HEK293 (cell line): ENCODE measurements at regions not wholly inside any gene's neighbourhood (a gene's known extent, or its start where the extent isn't known, plus 50 kb on each side); places are given as distances from the start of the nearest gene placed in this dataset.

Experiments used
- CTCF ChIA-PET: fragments of 350-600 bp; formaldehyde crosslinking; extraction: SDS; loops from one replicate; lab custom pipeline; 2021; ENCODE audit warnings: antibody characterized with exemption; lab: Yijun Ruan, JAX
- POLR2A ChIA-PET: fragments of 300-600 bp; formaldehyde crosslinking; extraction: SDS; loops from one replicate; lab custom pipeline; 2020; ENCODE audit warnings: antibody characterized with exemption, inconsistent platforms; lab: Yijun Ruan, JAX
- H3K27ac ChIP-seq: fragments of 200-500 bp; sonication (Bioruptor generic); 2 replicates; pipeline ENCODE4 v1.5.1; 2014; ENCODE audit warnings: low read depth, low read length, control low read depth, inconsistent platforms; ENCODE audit errors: extremely low read depth
- H3K36me3 ChIP-seq, 2 experiments: fragments of 200-500 bp in 1 of 2; sonication (Bioruptor generic) in 1 of 2; 1 replicate in 1 of 2; 2 replicates in 1 of 2; pipeline ENCODE4 v1.5.1; 2014 to 2017; ENCODE audit warnings: inconsistent platforms in 2 of 2, low read length in 2 of 2; ENCODE audit not compliant: control insufficient read depth in 2 of 2, insufficient read depth in 1 of 2
- H3K4me1 ChIP-seq: fragments of 200-500 bp; sonication (Bioruptor generic); 2 replicates; pipeline ENCODE4 v1.5.1; 2014; ENCODE audit warnings: mild to moderate bottlenecking, low read length, inconsistent platforms; ENCODE audit not compliant: control insufficient read depth, insufficient read depth
- H3K4me3 ChIP-seq: 2 replicates; pipeline ENCODE4 v1.5.1; 2011; ENCODE audit warnings: low read depth, mild to moderate bottlenecking, control low read depth, low read length, moderate library complexity
- H3K9me3 ChIP-seq: fragments of 200-500 bp; sonication (Bioruptor generic); 2 replicates; pipeline ENCODE4 v1.5.1; 2014; ENCODE audit warnings: low read depth, low read length, inconsistent platforms; ENCODE audit not compliant: control insufficient read depth, insufficient read depth
- GLI2 ChIP-seq: fragments of 450-650 bp; formaldehyde crosslinking; IDR thresholded peaks from 2 replicates; pipeline ENCODE4; 2017; ENCODE audit warnings: missing biosample characterization, missing genetic modification characterization, low read depth, borderline replicate concordance
- IKZF3 ChIP-seq: fragments of 450-650 bp; IDR thresholded peaks from 2 replicates; pipeline ENCODE4 v1.5.0; 2018; ENCODE audit warnings: missing biosample characterization, mild to moderate bottlenecking, missing genetic modification characterization, moderate library complexity
- ZBTB48 ChIP-seq: fragments of 450-650 bp; formaldehyde crosslinking; IDR thresholded peaks from 2 replicates; pipeline ENCODE4 v1.5.1; 2016; ENCODE audit warnings: missing biosample characterization, missing genetic modification characterization
- ZNF146 ChIP-seq: fragments of 450-650 bp; formaldehyde crosslinking; IDR thresholded peaks from 2 replicates; pipeline ENCODE4 v1.5.1; 2016; ENCODE audit warnings: missing biosample characterization, missing genetic modification characterization
- ZNF184 ChIP-seq: fragments of 450-650 bp; IDR thresholded peaks from 2 replicates; pipeline ENCODE4 v1.5.1; 2018; ENCODE audit warnings: missing biosample characterization, mild to moderate bottlenecking, missing genetic modification characterization
- ZNF19 ChIP-seq: fragments of 450-650 bp; formaldehyde crosslinking; IDR thresholded peaks from 2 replicates; pipeline ENCODE4; 2016; ENCODE audit warnings: missing biosample characterization, missing genetic modification characterization, low read depth
- ZNF23 ChIP-seq: fragments of 450-650 bp; formaldehyde crosslinking; IDR thresholded peaks from 2 replicates; pipeline ENCODE4 v1.5.1; 2016; ENCODE audit warnings: missing biosample characterization, missing genetic modification characterization, borderline replicate concordance
- ZNF239 ChIP-seq: fragments of 450-650 bp; formaldehyde crosslinking; IDR thresholded peaks from 2 replicates; pipeline ENCODE4 v1.5.1; 2016; ENCODE audit warnings: missing biosample characterization, missing genetic modification characterization
- ZNF324 ChIP-seq: fragments of 450-650 bp; formaldehyde crosslinking; IDR thresholded peaks from 2 replicates; pipeline ENCODE4 v1.5.1; 2016; ENCODE audit warnings: missing biosample characterization, missing genetic modification characterization
- ZNF354C ChIP-seq: fragments of 450-650 bp; formaldehyde crosslinking; IDR thresholded peaks from 2 replicates; pipeline ENCODE4 v1.5.1; 2016; ENCODE audit warnings: missing biosample characterization, missing genetic modification characterization, low read depth, borderline replicate concordance
- ZNF623 ChIP-seq: fragments of 450-650 bp; formaldehyde crosslinking; IDR thresholded peaks from 2 replicates; pipeline ENCODE4 v1.5.1; 2016; ENCODE audit warnings: missing biosample characterization, missing genetic modification characterization
- ZNF660 ChIP-seq: fragments of 450-650 bp; IDR thresholded peaks from 2 replicates; pipeline ENCODE4 v1.5.1; 2018; ENCODE audit warnings: missing biosample characterization, mild to moderate bottlenecking, missing genetic modification characterization
- ZNF76 ChIP-seq: fragments of 450-650 bp; formaldehyde crosslinking; IDR thresholded peaks from 2 replicates; pipeline ENCODE4; 2016; ENCODE audit warnings: low read depth, missing biosample characterization, missing genetic modification characterization, borderline replicate concordance
- ZNF792 ChIP-seq: fragments of 450-650 bp; formaldehyde crosslinking; IDR thresholded peaks from 2 replicates; pipeline ENCODE4 v1.5.1; 2016; ENCODE audit warnings: missing biosample characterization, missing genetic modification characterization
- ZNF837 ChIP-seq: fragments of 450-650 bp; formaldehyde crosslinking; IDR thresholded peaks from 2 replicates; pipeline ENCODE4 v1.5.1; 2016; ENCODE audit warnings: missing biosample characterization, missing genetic modification characterization
- TF ChIP-seq, protein P1 (sequence below): fragments of 450-650 bp; IDR thresholded peaks from 2 replicates; pipeline ENCODE4 v1.5.1; 2018; ENCODE audit warnings: missing biosample characterization, mild to moderate bottlenecking, missing genetic modification characterization
- TF ChIP-seq, protein P2 (sequence below): fragments of 450-650 bp; formaldehyde crosslinking; IDR thresholded peaks from 2 replicates; pipeline ENCODE4 v1.5.1; 2016; ENCODE audit warnings: missing biosample characterization, missing genetic modification characterization
- TF ChIP-seq, protein P3 (sequence below): fragments of 450-650 bp; formaldehyde crosslinking; IDR thresholded peaks from 2 replicates; pipeline ENCODE4 v1.5.1; 2016; ENCODE audit warnings: missing biosample characterization, missing genetic modification characterization

DNA sequence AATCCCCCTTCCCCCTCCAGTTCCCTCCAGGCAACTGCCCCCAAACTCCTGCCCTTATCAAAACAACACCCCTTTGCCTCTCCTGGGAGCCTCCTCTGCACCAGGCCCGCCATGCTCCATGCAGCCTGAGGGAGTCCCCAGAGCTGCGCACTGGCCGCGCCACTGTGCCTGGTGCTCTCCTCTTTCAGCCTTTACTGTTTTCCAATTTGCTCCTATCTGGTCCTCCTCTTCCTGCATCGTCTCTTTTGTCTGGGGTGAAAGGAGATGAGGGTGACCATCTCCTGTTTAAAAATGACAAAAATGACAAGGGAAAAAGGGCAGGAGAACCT, 165.8 kb upstream of the ADCY1 start:
- ChIA-PET CTCF (interaction anchor here (0.7 kb wide), 1 partner anchor 33 kb away, joined by 4 read pairs; no protein-coding TSS in a partner anchor), POLR2A (no interaction called here)

DNA sequence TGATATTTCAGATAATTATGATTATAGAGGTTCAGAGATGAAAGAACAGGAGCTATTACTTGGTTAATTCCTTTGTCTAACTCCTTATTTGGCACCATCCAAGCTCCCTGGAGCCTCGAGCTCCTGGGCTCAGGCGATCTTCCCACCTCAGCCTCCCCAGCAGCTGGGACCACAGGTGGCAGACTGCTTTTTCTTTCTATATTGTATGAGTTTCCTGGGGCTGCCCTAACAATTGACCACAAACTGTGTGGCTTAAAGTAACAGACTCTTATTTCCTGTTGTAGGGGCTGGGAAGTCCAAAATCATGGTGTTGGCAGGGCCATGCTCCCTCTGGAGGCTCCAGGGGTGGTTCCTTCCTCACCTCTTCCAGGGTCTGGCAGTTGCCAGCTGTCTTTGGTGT, 163.3 kb upstream of the ADCY1 start:
- H3K9me3 ChIP-seq, result no peaks in the 10 kb centered on the region
- TF ChIP-seq ZNF354C (no peak), ZNF184 (tag by site-specific recombination) (no peak), ZNF660 (tag by site-specific recombination) (no peak), ZNF19 (tag by site-specific recombination) (no peak), ZNF324 (no peak), ZNF146 (tag by site-specific recombination) (no peak), ZNF23 (no peak), ZNF76 (tag by site-specific recombination) (no peak)
- TF ChIP-seq, protein P1, sequence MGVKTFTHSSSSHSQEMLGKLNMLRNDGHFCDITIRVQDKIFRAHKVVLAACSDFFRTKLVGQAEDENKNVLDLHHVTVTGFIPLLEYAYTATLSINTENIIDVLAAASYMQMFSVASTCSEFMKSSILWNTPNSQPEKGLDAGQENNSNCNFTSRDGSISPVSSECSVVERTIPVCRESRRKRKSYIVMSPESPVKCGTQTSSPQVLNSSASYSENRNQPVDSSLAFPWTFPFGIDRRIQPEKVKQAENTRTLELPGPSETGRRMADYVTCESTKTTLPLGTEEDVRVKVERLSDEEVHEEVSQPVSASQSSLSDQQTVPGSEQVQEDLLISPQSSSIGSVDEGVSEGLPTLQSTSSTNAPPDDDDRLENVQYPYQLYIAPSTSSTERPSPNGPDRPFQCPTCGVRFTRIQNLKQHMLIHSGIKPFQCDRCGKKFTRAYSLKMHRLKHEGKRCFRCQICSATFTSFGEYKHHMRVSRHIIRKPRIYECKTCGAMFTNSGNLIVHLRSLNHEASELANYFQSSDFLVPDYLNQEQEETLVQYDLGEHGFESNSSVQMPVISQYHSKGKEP (tag by site-specific recombination), result no peak
- TF ChIP-seq, protein P2, sequence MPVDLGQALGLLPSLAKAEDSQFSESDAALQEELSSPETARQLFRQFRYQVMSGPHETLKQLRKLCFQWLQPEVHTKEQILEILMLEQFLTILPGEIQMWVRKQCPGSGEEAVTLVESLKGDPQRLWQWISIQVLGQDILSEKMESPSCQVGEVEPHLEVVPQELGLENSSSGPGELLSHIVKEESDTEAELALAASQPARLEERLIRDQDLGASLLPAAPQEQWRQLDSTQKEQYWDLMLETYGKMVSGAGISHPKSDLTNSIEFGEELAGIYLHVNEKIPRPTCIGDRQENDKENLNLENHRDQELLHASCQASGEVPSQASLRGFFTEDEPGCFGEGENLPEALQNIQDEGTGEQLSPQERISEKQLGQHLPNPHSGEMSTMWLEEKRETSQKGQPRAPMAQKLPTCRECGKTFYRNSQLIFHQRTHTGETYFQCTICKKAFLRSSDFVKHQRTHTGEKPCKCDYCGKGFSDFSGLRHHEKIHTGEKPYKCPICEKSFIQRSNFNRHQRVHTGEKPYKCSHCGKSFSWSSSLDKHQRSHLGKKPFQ, result no peak
- no peak overlapping the region for H3K27ac ChIP-seq
- ChIA-PET CTCF (no interaction called here), POLR2A (no interaction called here)
- no peaks in the 10 kb centered on the region for H3K4me1 ChIP-seq
- no peak overlapping the region for H3K4me3 ChIP-seq
- H3K36me3 ChIP-seq, result no peaks in the 10 kb centered on the region

More for the DNA sequence above, 165.8 kb upstream of the ADCY1 start:
- Histone ChIP-seq H3K9me3 (no peaks in the 10 kb centered on the region), H3K27ac (no peak overlapping the region), H3K4me3 (no peak overlapping the region), H3K36me3 (no peaks in the 10 kb centered on the region), H3K4me1 (no peaks in the 10 kb centered on the region)
- TF ChIP-seq, protein P3, sequence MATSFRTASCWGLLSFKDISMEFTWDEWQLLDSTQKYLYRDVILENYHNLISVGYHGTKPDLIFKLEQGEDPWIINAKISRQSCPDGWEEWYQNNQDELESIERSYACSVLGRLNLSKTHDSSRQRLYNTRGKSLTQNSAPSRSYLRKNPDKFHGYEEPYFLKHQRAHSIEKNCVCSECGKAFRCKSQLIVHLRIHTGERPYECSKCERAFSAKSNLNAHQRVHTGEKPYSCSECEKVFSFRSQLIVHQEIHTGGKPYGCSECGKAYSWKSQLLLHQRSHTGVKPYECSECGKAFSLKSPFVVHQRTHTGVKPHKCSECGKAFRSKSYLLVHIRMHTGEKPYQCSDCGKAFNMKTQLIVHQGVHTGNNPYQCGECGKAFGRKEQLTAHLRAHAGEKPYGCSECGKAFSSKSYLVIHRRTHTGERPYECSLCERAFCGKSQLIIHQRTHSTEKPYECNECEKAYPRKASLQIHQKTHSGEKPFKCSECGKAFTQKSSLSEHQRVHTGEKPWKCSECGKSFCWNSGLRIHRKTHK (tag by site-specific recombination), result no peak
- TF ChIP-seq ZNF239 (tag by site-specific recombination) (no peak), ZNF660 (tag by site-specific recombination) (no peak), ZNF837 (no peak)

DNA sequence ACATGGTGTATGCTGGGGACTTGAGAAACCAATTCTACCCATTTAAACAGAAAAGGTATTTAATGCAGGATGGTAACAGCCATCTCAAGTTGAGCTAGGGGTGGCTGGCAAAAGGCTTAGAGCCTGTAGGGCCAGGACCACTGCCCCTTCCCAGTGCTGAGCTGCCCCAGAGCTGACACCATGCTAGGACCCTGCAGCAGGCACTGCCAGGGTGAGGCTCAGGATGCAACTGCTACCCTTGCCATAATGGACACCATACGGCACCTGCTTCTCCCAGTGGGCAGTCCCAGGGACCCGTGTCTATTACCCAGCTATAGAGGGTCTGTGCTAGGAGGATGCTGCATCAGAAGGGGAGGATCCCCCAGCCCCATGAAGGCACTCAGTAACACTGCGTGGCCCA, 160.7 kb upstream of the ADCY1 start:
- POLR2A ChIA-PET, result no interaction called here
- TF ChIP-seq ZNF792 (tag by site-specific recombination) (no peak), IKZF3 (tag by site-specific recombination) (no peak), ZBTB48 (no peak), ZNF623 (tag by site-specific recombination) (no peak), GLI2 (tag by site-specific recombination) (no peak)
- TF ChIP-seq, protein P2, result no peak
- TF ChIP-seq, all 188 proteins: peak for 0
- no peaks in the 10 kb centered on the region for H3K4me1 ChIP-seq
- H3K9me3 ChIP-seq, result no peaks in the 10 kb centered on the region
- H3K27ac ChIP-seq, result no peak overlapping the region
- H3K36me3 ChIP-seq, result no peaks in the 10 kb centered on the region
- CTCF ChIA-PET, result no interaction called here
- H3K4me3 ChIP-seq, result no peak overlapping the region
